HG02798 (cell line): ENCODE measurements at regions not wholly inside any gene's neighbourhood (a gene's known extent, or its start where the extent isn't known, plus 50 kb on each side); places are given as distances from the start of the nearest gene placed in this dataset.
"Not testable (repeated sequence)": the region's sequence is repeated elsewhere in the genome, so short reads cannot be mapped to it uniquely, and the experiment has no call there.

Experiments used
- ATAC-seq: cut with Tn5 transposase; IDR thresholded peaks from one replicate; pipeline ENCODE4 v1.9.1; 2021; ENCODE audit warnings: mild to moderate bottlenecking; ENCODE audit not compliant: unreplicated experiment, poor library complexity

DNA sequence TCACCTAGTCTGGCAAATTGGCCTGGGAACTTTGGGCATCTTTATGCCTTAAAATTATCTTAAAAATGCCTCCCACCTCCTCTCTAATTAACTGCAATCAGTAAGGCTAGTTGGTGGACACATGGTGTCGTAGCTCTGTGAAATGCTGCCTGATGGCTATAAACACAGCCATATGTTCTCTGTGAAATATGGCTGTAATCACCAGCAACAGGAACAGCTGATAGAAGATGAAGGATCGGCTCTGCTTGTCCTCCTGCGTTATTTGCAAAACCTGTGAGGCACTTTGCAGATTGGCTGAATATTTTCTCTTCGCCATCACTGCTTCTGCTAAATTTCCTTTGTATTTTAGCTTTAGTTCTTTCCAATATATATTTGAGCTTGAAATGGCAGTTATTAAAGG lies 419.6 kb downstream of the RWDD3 start:
- ATAC-seq, result no peak

DNA sequence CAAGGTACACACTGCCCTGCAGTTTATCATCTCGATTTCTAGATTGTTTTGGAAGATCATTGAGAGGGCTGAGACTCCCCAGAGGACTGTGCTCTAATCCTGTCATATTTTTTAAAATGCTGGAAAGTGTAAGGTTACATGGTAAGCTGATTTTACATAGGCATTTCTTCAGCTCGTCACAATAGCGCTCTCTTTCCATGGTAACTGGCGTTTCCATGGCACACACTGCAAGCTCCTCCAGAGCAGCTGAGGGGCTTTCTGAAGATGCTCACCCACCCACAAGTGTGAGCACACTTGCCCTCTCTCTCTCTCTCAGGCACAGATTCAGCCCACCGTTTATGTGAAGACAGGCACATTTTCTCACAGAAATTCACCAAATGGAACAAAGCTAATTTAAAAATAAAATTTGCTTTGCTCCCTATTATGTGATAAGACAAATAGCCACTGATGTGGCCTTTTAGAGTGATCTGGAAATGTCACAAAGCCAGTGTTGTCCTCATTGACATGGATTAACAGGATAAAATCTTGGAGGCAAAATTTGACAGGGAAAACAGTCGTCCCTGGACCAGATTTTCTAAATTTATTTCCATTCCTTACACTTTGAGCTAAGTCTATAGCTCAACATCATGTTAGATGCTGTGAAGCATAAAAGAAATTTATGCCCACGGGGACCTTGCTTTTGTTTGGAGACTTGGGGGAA lies 421.5 kb downstream of the RWDD3 start:
- ATAC-seq, result no peak

DNA sequence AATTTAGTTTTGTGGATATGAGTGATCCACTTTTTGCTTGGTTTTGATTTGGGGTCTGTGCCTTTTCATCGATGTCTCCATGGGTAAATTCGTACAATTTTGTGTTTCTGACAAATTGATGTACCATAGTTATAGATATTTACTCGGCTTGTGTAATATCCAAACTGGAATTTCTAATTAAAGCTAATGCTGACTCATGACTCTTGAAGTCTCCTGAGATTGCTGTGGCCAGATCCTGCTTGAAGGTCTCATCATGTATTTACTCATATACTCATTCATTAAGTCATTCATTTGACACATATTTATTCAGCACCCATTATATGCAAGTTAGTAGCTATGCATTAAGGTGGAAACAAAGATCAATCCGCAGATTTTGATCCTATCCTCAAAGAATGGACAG lies 423.2 kb downstream of the RWDD3 start:
- no peak for ATAC-seq

DNA sequence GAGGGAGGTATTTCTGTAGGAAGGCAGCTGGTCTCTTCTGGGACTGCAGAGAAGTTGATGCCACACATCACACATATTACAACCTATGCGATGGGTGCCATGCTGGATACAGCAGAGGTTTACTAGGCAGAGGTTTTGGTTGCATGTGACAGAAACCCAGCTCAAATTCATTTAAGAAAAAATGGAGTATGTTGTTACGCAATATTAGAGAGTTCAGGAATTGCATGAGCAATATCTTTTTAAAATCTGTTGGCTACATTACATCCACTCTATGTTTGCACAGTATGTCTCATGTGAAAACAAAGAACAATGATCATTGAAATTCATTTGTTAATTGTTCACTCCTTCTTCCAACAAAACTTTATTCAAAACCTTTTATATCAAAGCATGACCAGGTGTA lies 425.2 kb downstream of the RWDD3 start:
- no peak for ATAC-seq

DNA sequence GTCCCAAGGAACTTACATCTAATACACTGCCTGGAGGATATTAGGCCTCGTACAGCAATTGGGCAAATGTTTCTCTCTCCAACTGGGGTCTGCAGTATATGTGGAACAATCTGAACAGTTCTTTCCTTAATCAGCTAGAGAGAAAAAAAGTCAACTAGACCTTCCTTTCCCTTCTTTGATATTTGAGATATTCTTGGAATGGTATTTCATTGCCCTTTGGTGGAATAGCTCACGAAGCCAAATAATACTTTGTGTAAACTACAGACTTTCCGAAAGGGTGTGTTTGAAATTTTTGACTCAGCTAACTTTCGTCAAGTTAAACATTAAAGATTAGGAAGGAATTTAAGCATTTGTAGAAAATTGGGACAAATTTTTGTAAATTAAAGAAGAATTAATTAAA lies 425.6 kb downstream of the RWDD3 start:
- no peak for ATAC-seq

DNA sequence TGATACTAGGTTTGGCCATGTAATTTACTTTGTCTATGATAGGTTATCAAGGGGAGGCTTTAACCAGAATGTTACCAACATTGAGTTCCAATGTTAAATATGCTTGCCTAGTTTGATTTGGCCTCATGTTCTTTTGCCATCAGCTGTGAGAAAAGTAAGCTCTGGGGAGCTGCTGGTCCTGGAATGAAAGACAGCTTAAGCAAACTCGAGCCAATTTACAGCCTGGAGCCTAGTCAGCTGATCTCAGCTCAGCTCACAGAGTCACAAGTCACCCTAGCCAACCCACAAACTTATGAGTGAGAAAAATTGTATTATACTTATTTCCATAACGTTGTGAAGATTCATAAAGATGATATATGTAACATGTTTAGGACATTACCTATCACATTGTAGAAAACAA lies 426.7 kb downstream of the RWDD3 start:
- no peak for ATAC-seq

DNA sequence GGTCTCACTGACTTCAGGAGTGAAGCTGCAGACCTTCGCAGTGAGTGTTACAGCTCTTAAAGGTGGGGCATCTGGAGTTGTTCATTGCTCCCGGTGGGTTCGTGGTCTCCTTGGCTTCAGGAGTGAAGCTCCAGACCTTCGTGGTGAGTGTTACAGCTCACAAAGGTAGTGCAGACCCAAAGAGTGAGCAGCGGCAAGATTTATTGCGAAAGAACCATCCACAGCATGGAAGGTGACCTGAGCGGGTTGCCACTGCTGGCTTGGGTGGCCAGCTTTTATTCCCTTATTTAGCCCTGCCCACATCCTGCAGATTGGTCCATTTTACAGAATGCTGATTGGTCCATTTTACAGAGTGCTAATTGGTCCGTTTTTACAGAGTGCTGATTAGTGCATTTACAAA lies 429.5 kb downstream of the RWDD3 start:
- not testable (repeated sequence) for ATAC-seq

DNA sequence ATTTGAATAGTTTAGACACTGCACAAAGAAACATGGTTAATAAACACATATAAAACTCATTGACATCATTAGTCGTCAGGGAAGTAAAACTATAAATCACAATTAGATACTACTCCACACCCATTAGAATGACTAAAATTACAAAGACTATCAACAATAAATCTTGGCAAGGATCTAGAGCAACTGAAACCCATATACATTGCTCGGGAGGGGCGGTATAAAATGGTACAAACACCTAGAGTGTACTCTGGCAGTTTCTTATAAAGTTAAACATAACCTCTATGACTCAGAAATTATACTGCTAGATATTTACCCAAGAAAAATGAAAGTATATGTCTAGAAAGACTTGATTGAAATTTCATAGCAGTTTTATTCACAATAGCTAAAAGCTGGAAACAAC lies 434.2 kb downstream of the RWDD3 start:
- ATAC-seq, result no peak

DNA sequence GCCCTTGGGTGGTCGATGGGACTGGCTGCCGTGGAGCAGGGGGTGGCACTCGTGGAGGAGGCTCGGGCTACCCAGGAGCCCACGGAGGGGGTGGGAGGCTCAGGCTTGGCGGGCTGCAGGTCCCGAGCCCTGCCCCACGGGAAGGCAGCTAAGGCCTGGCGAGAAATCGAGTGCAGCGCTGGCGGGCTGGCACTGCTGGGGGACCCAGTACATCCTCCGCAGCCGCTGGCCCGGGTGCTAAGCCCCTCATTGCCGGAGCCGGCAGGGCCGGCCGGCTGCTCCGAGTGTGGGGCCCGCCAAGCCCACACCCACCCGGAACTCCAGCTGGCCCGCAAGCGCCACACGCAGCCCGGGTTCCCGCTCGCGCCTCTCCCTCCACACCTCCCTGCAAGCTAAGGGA lies 435.6 kb downstream of the RWDD3 start:
- not testable (repeated sequence) for ATAC-seq

DNA sequence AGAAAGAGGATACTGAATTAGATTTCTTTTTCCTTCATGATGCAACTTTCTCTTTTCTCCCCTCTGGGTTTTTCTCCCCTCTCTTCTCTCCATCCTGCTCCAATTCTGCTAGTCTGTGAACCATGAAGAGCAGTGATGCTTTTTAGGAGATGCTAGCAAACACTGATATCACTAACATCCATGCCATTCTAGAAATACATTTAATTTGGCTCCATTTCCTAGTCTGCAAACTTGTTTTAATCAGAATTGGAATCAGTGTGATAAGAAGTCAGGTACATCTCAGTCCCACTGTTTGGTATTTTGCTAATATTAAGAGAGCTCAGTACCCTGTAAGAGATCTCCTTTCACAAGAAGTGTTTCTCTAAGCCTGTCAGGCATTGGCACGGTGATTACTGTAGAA lies 437.1 kb downstream of the RWDD3 start:
- no peak for ATAC-seq

DNA sequence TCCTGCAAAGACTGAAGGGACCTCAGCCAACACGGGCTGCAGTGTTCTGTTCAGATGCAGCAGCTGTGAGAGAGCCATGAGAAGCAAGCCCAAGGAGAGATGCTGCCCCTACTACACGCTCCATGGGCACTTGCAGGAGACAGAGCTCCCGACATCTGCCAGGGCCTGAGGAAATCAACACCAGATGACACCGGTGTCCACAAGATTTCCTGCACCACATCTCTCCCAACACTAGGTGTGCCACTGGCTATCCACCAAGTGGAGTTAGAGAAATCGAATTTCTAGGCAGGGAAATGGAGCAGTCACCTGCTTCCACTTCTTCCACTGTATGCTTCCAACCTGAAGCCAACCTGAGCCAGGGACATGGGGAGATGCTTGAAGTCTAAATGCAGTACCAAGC lies 445.3 kb downstream of the RWDD3 start:
- no peak for ATAC-seq

DNA sequence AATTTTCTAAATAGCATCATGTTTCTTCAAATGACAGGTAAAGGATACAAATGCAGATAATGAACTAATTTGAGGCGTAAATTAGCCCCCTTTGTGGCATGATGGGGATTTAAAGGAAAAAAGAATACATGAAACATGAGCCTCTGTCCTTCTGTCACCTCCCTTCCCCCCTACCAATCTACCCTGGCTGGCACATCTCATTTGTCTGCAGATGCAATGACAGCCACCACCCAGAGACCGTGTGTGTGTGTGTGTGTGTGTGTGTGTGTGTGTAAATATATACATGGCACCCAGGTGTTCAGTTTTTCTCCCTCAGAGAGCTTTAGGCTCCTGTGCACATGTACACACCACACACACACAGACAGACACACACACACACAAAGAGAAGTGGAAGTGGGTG lies 451.1 kb downstream of the RWDD3 start:
- no peak for ATAC-seq

DNA sequence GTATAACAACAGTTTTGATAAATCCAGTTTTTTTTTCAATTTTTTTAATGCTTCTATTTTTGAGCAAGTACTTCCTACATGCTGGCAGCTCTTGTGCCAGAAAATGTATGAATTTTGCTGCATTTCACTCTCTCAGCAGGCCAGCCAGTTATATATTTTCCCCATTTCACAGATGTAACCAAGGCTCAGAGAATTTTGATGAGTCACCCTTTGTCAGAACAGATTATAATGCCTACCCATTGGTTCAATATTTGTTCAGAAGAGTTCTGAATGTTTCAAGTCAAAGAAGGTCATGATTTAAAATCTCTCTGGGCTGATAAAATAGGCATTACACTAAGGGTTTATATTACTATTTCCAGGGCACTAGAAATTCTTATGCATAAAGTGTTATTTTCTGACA lies 452.2 kb downstream of the RWDD3 start:
- no peak for ATAC-seq

DNA sequence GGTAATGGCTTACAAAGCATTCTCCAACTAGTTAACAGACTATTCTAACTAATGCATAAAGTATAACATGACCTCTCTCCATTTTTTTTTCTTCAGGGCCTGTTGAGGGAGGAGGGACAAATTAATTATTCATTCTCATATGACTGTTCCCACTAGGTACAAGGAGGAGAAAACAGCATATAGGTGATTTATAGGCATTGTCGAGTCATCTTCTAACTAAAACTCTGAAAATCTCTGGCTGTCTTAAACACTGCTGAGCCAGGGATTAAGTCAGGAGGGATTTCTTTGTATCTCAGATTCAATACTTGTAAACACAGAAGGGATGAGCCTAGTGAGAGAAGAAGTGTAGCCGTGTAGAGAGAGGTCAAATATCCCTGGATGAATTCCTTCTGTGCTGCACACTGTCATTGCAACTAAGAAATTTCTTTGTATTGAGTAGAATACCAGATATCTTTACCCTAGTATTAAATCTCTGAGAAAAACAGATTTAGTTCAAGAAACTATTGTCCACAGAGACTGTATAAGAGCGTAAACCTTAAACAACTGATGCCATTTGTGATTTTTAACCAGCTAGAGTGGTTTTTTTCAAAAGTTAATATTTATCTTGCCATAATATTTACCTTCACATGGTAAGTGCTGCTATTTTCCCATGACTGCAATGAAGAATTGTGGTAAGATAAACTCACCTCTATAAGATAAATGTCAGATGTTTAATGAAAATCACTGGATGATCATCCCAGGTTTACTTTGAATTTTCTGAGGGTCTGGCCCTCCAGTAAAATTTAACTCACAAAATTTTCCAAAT lies 465.3 kb downstream of the RWDD3 start:
- ATAC-seq, result no peak

DNA sequence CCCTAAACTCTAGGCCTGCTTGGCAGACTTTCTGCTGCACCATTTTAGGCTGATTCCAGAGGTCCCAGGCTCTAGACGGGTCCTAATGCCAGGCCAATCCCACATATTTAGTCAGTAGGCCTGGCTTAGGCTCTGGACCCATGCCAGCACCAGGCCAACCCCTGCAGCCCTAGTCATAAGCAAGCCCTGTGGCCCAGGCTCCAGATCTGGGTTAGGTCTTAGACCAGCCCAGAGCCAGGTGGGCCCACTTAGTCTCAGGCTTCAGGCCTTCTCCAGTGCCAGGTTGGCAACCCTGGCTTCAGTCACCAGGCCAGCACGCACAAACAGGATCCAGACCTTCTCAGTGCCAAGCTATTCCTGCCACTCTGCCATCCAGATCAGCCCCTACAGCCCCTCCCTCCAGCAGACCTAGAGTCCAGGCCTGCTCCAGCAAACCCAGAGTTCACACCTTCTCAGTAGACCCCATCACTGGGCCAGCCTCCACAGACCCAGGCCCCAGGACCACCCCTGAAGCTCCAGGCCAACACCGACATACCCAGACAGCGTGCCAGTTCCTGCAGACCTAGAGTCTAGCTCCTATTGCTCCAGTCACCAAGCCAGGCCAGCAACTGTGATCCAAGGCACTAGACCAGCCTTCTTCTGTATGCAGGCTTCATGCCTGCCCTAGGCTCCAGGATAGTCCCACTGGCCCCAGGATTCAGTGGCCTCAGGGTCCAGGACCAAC lies 467.6 kb downstream of the RWDD3 start:
- no peak for ATAC-seq

DNA sequence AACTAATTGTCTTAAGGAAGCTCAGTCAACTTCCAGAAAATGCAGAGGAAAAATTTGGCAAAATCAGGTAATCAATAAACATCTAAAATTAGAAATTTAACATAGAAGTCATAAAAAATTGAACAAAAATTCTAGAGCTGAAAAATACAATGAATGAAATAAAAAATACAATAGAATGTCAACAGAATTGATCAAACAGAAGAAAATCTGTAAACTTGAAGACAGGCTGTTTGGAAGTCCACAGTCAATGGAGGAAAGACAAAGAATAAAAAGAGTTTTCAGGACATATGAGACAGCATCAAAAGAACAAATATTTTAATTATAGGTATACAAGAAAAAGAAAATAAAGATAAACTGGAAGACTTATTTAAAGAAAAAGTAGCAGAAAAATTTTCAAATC lies 469.0 kb downstream of the RWDD3 start:
- no peak for ATAC-seq

DNA sequence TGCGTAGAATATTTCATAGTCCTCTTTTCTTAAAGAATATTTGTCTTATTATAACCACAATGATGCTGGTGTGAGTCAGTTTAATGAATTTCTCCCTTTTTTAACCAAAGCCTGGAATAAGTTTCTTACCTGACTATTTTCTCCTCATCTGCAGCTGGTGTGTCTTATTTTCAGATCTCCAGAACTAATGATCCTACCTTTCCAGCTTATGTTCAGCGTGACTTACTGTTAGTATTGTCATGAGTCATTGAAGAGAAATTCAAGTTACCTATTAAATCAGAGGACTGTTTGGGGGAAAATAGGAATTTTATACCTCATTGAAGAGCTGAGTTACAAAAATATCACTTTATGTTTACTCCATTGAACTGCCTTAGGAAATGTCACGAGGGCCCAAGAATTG lies 482.1 kb downstream of the RWDD3 start:
- ATAC-seq, result no peak

DNA sequence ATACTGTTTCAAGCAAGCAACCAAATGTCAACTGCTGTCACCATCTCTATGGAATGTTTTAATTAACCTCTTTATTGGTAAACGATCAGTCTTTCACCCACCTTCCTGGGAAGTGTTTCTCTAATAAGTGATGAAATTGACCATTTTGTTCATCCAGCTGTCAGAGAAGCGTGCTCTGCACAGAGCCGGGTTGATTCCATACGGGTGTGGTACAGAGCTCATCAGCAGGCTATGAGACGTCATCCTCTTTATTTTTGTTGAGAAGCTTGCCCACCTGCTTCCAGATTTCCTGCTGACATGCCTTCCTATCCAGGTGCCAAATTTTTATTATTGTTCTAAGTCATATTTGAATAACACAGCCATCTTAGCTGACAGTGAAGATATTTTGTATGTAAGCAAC lies 482.5 kb downstream of the RWDD3 start:
- ATAC-seq, result no peak

DNA sequence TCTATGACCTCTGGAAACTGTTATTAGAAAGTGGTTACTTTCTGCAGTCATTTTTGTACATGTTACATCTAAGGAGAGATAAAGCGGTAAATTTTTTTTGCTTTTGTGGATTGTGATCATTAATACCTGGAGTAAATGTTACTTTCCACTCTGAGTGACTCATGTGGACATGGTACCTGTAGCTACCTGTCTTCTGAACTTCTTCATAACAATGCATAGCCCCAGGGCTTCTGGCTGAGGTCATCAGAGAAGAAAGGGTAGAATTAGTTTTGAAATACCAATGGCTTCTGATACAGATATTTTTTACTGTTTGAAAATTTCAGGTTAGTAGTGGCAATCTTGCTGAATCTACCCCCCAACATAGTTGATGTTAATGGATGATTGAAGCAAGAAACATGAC lies 489.3 kb downstream of the RWDD3 start:
- ATAC-seq, result no peak

DNA sequence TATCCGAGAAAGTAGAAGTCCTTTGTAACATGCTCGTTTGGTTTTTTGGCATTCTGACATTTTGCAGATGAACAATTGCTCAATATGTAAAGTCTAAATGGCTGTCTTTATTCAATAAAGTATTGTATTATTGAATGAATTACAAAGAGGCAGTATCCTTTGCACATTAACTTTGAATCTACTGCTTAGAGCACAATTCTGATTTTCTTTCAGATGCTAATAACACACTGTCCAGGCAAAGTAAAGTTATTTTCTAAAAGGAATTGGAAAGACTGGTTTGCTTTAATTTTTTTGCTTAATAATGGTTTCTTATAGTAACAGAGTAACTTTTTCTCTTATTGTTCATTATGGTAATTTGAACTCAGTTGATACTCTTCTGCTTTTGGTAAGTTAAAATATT lies 494.8 kb downstream of the RWDD3 start:
- ATAC-seq, result no peak

DNA sequence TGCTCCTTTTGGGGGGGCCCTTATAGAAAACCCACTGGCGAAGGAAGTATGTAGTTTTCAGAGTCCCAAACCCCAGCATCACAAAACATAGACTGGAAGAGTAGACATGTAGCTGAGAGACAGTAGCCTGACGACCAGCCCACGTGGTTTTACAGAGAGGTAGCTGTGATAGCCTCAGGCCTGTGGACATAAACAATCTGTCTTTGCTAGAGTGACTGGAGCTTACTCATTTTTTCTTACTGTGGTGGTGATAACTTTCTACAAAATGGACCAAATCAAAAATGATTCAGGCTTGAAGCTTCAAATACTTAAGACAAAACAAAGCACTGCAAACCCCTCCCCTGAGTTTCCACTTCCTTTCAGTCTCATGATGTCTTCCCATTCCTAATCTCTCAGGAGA lies 497.0 kb downstream of the RWDD3 start:
- no peak for ATAC-seq
